ENCODE measurements at regions not wholly inside any gene's neighbourhood (a gene's known extent, or its start where the extent isn't known, plus 50 kb on each side); places are given as distances from the start of the nearest gene placed in this dataset.

- FAIRE-seq (no peak), DNase-seq (ENCODE audit: insufficient read length) (no peak)
- no peak for TF ChIP-seq POLR2A (IDR thresholded peaks at IDR 0.05; ENCODE audit: low read depth, low read length)
- TF ChIP-seq POLR2AphosphoS5 (IDR thresholded peaks at IDR 0.05; ENCODE audit: low read depth, low read length): no peak
- no peak for TF ChIP-seq TAF1 (IDR thresholded peaks at IDR 0.05; ENCODE audit: borderline replicate concordance, low read depth, low read length)
Measured at GRCh38 chr3:72584262-72584661, 264.0 kb downstream of the SHQ1 start.

- FAIRE-seq (no peak), DNase-seq (ENCODE audit: insufficient read length) (no peak)
- TF ChIP-seq POLR2A (IDR thresholded peaks at IDR 0.05; ENCODE audit: low read depth, low read length) (no peak), TAF1 (IDR thresholded peaks at IDR 0.05; ENCODE audit: borderline replicate concordance, low read depth, low read length) (no peak), POLR2AphosphoS5 (IDR thresholded peaks at IDR 0.05; ENCODE audit: low read depth, low read length) (no peak)
Measured at GRCh38 chr3:72582963-72583362, 265.3 kb downstream of the SHQ1 start.

DNA sequence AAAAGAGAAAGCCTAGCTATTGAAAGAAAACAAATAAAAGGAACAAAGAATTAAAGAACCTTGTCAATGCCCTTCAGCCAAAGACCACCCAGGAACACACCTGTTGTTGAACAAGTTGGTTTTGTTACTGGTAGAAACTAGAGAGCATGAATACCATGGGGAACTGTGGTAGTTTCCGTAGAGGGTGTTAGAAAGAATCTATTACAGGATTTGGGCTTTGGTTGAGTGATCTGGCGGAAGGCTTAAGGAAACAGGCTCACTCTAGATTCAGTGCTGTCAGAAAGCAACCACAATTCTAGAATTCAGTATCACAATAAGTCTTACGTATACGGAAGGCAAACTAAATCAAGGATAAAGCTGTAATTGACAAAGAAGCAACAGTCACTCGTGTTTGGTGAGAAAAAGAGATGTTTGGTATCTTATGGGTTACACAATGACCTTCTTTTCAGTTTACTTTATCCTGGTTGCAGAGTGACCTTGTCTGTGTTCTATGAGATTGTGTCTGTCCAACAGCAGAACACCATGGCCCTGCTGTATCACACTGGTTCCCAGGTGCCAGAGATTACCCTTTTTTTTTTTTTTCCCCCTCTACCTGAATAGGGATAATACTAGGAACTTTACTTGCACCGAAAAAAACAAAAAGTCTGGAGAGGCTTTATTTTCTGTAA lies 265.9 kb downstream of the SHQ1 start:
- FAIRE-seq (peak; percentile 64), DNase-seq (ENCODE audit: insufficient read length) (peak; percentile 33)
- no peak for TF ChIP-seq TAF1 (IDR thresholded peaks at IDR 0.05; ENCODE audit: borderline replicate concordance, low read depth, low read length)
- no peak for TF ChIP-seq POLR2A (IDR thresholded peaks at IDR 0.05; ENCODE audit: low read depth, low read length)
- TF ChIP-seq POLR2AphosphoS5 (IDR thresholded peaks at IDR 0.05; ENCODE audit: low read depth, low read length): no peak

GRCh38 chr3:72580900-72581299 lies 267.3 kb downstream of the SHQ1 start:
- no peak for DNase-seq (ENCODE audit: insufficient read length)
- TF ChIP-seq POLR2A (IDR thresholded peaks at IDR 0.05; ENCODE audit: low read depth, low read length): no peak
- no peak for TF ChIP-seq TAF1 (IDR thresholded peaks at IDR 0.05; ENCODE audit: borderline replicate concordance, low read depth, low read length)
- TF ChIP-seq POLR2AphosphoS5 (IDR thresholded peaks at IDR 0.05; ENCODE audit: low read depth, low read length): no peak
- no peak for FAIRE-seq

DNA sequence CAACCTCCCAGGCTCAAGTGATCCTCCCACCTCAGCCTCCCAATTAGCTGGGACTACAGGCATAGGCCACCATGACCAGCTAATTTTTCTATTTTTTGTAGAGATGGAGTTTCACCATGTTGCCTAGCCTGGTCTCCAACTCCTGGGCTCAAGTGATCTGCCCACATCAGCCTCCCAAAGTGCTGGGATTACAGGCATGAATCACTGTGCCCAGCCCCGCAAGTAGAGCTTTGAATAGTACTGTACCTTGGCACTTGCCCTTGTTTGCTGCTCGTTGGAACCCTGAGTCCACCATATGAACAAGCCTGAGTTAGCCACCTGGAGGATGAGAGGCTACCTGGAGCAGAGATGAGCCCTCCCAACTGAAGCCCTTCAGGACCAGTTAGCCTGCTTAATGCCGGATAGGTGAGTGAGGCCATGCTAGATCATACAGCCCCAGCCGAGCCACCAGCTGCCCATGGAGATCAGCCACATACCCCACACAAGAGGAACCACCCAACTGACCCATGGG lies 267.9 kb downstream of the SHQ1 start:
- DNase-seq (ENCODE audit: insufficient read length) (no peak), FAIRE-seq (no peak)
- TF ChIP-seq TAF1 (IDR thresholded peaks at IDR 0.05; ENCODE audit: borderline replicate concordance, low read depth, low read length) (no peak), POLR2AphosphoS5 (IDR thresholded peaks at IDR 0.05; ENCODE audit: low read depth, low read length) (no peak), POLR2A (IDR thresholded peaks at IDR 0.05; ENCODE audit: low read depth, low read length) (no peak)

- no peak for FAIRE-seq
- TF ChIP-seq POLR2A (IDR thresholded peaks at IDR 0.05; ENCODE audit: low read depth, low read length) (no peak), TAF1 (IDR thresholded peaks at IDR 0.05; ENCODE audit: borderline replicate concordance, low read depth, low read length) (no peak), POLR2AphosphoS5 (IDR thresholded peaks at IDR 0.05; ENCODE audit: low read depth, low read length) (no peak)
- DNase-seq (ENCODE audit: insufficient read length): no peak
Measured at GRCh38 chr3:72579581-72580245, 268.5 kb downstream of the SHQ1 start.

GRCh38 chr3:72579191-72579580 lies 269.1 kb downstream of the SHQ1 start:
- FAIRE-seq (no peak), DNase-seq (ENCODE audit: insufficient read length) (no peak)
- TF ChIP-seq POLR2A (IDR thresholded peaks at IDR 0.05; ENCODE audit: low read depth, low read length) (no peak), POLR2AphosphoS5 (IDR thresholded peaks at IDR 0.05; ENCODE audit: low read depth, low read length) (no peak), TAF1 (IDR thresholded peaks at IDR 0.05; ENCODE audit: borderline replicate concordance, low read depth, low read length) (no peak)

- no peak for TF ChIP-seq TAF1 (IDR thresholded peaks at IDR 0.05; ENCODE audit: borderline replicate concordance, low read depth, low read length)
- FAIRE-seq: no peak
- no peak for DNase-seq (ENCODE audit: insufficient read length)
Measured at GRCh38 chr3:72577190-72577589, 271.1 kb downstream of the SHQ1 start.

- no peak for FAIRE-seq
- TF ChIP-seq TAF1 (IDR thresholded peaks at IDR 0.05; ENCODE audit: borderline replicate concordance, low read depth, low read length): no peak
- TF ChIP-seq POLR2AphosphoS5 (IDR thresholded peaks at IDR 0.05; ENCODE audit: low read depth, low read length): no peak
- no peak for TF ChIP-seq POLR2A (IDR thresholded peaks at IDR 0.05; ENCODE audit: low read depth, low read length)
Measured at GRCh38 chr3:72576563-72576962, 271.7 kb downstream of the SHQ1 start.

GRCh38 chr3:72574144-72574543 lies 274.1 kb downstream of the SHQ1 start:
- TF ChIP-seq TAF1 (IDR thresholded peaks at IDR 0.05; ENCODE audit: borderline replicate concordance, low read depth, low read length) (no peak), POLR2AphosphoS5 (IDR thresholded peaks at IDR 0.05; ENCODE audit: low read depth, low read length) (no peak), POLR2A (IDR thresholded peaks at IDR 0.05; ENCODE audit: low read depth, low read length) (no peak)
- FAIRE-seq (no peak), DNase-seq (ENCODE audit: insufficient read length) (no peak)

More at GRCh38 chr3:72576563-72576962, 271.7 kb downstream of the SHQ1 start:
- no peak for DNase-seq (ENCODE audit: insufficient read length)

- TF ChIP-seq TAF1 (IDR thresholded peaks at IDR 0.05; ENCODE audit: borderline replicate concordance, low read depth, low read length): no peak
- no peak for TF ChIP-seq POLR2AphosphoS5 (IDR thresholded peaks at IDR 0.05; ENCODE audit: low read depth, low read length)
- no peak for TF ChIP-seq POLR2A (IDR thresholded peaks at IDR 0.05; ENCODE audit: low read depth, low read length)
- FAIRE-seq (no peak), DNase-seq (ENCODE audit: insufficient read length) (no peak)
Measured at GRCh38 chr3:72573051-72573450, 275.2 kb downstream of the SHQ1 start.

GRCh38 chr3:72572489-72573007 lies 275.7 kb downstream of the SHQ1 start:
- no peak for DNase-seq (ENCODE audit: insufficient read length)
- FAIRE-seq: no peak
- no peak for TF ChIP-seq POLR2AphosphoS5 (IDR thresholded peaks at IDR 0.05; ENCODE audit: low read depth, low read length)
- TF ChIP-seq POLR2A (IDR thresholded peaks at IDR 0.05; ENCODE audit: low read depth, low read length): no peak
- no peak for TF ChIP-seq TAF1 (IDR thresholded peaks at IDR 0.05; ENCODE audit: borderline replicate concordance, low read depth, low read length)
